K562 (cell line): ENCODE measurements at regions not wholly inside any gene's neighbourhood (a gene's known extent, or its start where the extent isn't known, plus 50 kb on each side); places are given as distances from the start of the nearest gene placed in this dataset.
A peak's percentile ranks its signal among the peaks of the same experiment; 100 is the strongest.

Experiments used
- CAMTA2 ChIP-seq: fragments of 250-450 bp; sonication (Bioruptor Pico); conservative IDR thresholded peaks from 2 replicates; pipeline ENCODE4 v1.5.1; 2022
- CEBPZ ChIP-seq: fragments of 150-350 bp; IDR thresholded peaks from 2 replicates; pipeline ENCODE4 v1.6.1; 2014; ENCODE audit warnings: low read depth, mild to moderate bottlenecking, low read length, borderline replicate concordance
- CXXC5 ChIP-seq: fragments of 250-450 bp; sonication (Bioruptor Pico); IDR thresholded peaks from 2 replicates; pipeline ENCODE4 v1.8.0; 2022; ENCODE audit warnings: inconsistent platforms, mild to moderate bottlenecking, moderate library complexity
- FOXJ2 ChIP-seq: fragments of 200-800 bp; sonication (Bioruptor generic); IDR thresholded peaks from 2 replicates; pipeline ENCODE4 v1.6.1; 2016; ENCODE audit warnings: missing genetic modification characterization, missing compliant biosample characterization
- GTF2F1 ChIP-seq: IDR thresholded peaks from 2 replicates; pipeline ENCODE4 v1.6.1; 2011; ENCODE audit warnings: low read depth, low read length, improper control_type of control experiment
- HNRNPK ChIP-seq: fragments of 200-400 bp; formaldehyde crosslinking; IDR thresholded peaks from one replicate; pipeline ENCODE4 v1.6.1; 2018; ENCODE audit warnings: mild to moderate bottlenecking, low read depth, low read length; ENCODE audit not compliant: poor library complexity, severe bottlenecking
- IFI16 ChIP-seq: fragments of 250-450 bp; sonication (Bioruptor Pico); IDR thresholded peaks from 2 replicates; pipeline ENCODE4 v2.1.2; 2022; ENCODE audit warnings: mild to moderate bottlenecking, inconsistent platforms
- KAT2B ChIP-seq: IDR thresholded peaks from one replicate; pipeline ENCODE4 v1.6.1; 2012; ENCODE audit warnings: low read depth, mild to moderate bottlenecking, control low read depth, inconsistent platforms, low read length, moderate library complexity
- KDM4B ChIP-seq, 2 experiments: fragments of 450-650 bp in 1 of 2; sonication (generic) in 1 of 2; IDR thresholded peaks; 2 replicates each; pipeline ENCODE4 v1.6.1; 2016 to 2017; ENCODE audit warnings: borderline replicate concordance in 2 of 2, antibody characterized with exemption in 1 of 2, low read depth in 1 of 2, mild to moderate bottlenecking in 1 of 2
- MAFF ChIP-seq: IDR thresholded peaks from 2 replicates; pipeline ENCODE4 v1.6.1; 2012; ENCODE audit warnings: low read length, improper control_type of control experiment
- MEF2D ChIP-seq: conservative IDR thresholded peaks from 2 replicates; pipeline ENCODE4 v1.6.1; 2016; ENCODE audit warnings: low read depth, missing genetic modification characterization, missing compliant biosample characterization
- NCOA1 ChIP-seq: fragments of 450-650 bp; IDR thresholded peaks from 2 replicates; pipeline ENCODE4 v1.6.1; 2016; ENCODE audit warnings: low read depth
- RB1 ChIP-seq: fragments of 450-650 bp; IDR thresholded peaks from 2 replicates; pipeline ENCODE4 v1.6.1; 2017; ENCODE audit warnings: low read depth, mild to moderate bottlenecking
- SIN3A ChIP-seq, 2 experiments: fragments of 150-350 bp in 1 of 2; IDR thresholded peaks; 2 replicates each; pipeline ENCODE4 v1.6.1; 2011 to 2016; ENCODE audit warnings: borderline replicate concordance in 2 of 2, low read depth in 2 of 2, low read length in 2 of 2, mild to moderate bottlenecking in 2 of 2, moderate library complexity in 2 of 2; ENCODE audit not compliant: control insufficient read depth in 1 of 2
- XRCC4 ChIP-seq: IDR thresholded peaks from one replicate; pipeline ENCODE4 v1.6.1; 2011; ENCODE audit not compliant: insufficient read depth, insufficient read length; ENCODE audit errors: extremely low read depth
- ZNF134 ChIP-seq: fragments of 250-450 bp; sonication (Bioruptor Pico); conservative IDR thresholded peaks from 2 replicates; pipeline ENCODE4 v1.4.0; 2020
- ZNF217 ChIP-seq: sonication (generic); formaldehyde crosslinking; IDR thresholded peaks from 2 replicates; pipeline ENCODE4 v1.8.0; 2022; ENCODE audit warnings: mild to moderate bottlenecking, missing genetic modification reagents
- ZNF282 ChIP-seq: sonication (generic); formaldehyde crosslinking; IDR thresholded peaks from 2 replicates; pipeline ENCODE4 v1.8.1; 2023; ENCODE audit warnings: missing genetic modification reagents
- ZNF3 ChIP-seq: fragments of 250-450 bp; sonication (Bioruptor Pico); IDR thresholded peaks from 2 replicates; pipeline ENCODE4 v1.5.0; 2021; ENCODE audit warnings: mild to moderate bottlenecking, moderate library complexity
- ZNF707 ChIP-seq: fragments of 250-450 bp; sonication (Bioruptor Pico); conservative IDR thresholded peaks from 2 replicates; pipeline ENCODE4 v1.8.0; 2022; ENCODE audit warnings: inconsistent platforms, mild to moderate bottlenecking, moderate library complexity
- TF ChIP-seq, protein P1 (sequence below): fragments of 450-650 bp; formaldehyde crosslinking; conservative IDR thresholded peaks from 2 replicates; pipeline ENCODE4 v1.4.0; 2022; ENCODE audit warnings: mild to moderate bottlenecking, missing genetic modification characterization
- TF ChIP-seq, protein P2 (sequence below): fragments of 450-650 bp; IDR thresholded peaks from 2 replicates; pipeline ENCODE4 v1.6.1; 2016; ENCODE audit warnings: missing biosample characterization, missing genetic modification characterization
- TF ChIP-seq, protein P3 (sequence below): sonication (generic); formaldehyde crosslinking; IDR thresholded peaks from 2 replicates; pipeline ENCODE4 v1.4.0; 2020; ENCODE audit warnings: mild to moderate bottlenecking, missing genetic modification reagents

DNA sequence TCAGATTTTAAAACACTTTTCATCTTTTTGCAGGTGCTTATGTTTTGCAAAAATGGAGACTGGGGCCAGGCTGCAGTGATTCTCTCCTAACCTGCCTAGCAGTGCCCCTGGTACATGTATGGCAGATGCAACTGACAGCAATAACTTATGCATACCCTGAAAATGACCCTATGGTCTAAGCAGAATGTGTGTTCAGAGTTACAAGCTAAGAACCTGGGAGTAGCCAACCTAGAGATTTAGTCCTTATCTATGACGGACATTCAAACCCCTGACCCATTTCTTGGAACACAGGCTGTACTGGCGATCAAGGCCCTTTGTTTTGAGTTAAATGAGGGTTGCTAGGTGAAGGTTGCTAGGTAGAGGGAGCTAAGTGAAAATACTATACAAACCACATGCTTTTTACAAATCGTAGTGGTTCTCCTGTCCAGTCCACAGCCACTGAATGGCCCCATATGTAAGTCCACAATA is 184.9 kb upstream of the SESN3 start (continued):
- no peak for TF ChIP-seq ZNF707
- TF ChIP-seq CEBPZ, result no peak
- no peak for TF ChIP-seq ZNF282 (CRISPR knock-in tag)
- peak; percentile 100 for TF ChIP-seq FOXJ2
- TF ChIP-seq HNRNPK, result no peak
- no peak for TF ChIP-seq IFI16
- no peak for TF ChIP-seq MAFF
- no peak for TF ChIP-seq ZNF134 (CRISPR knock-in tag)
- TF ChIP-seq, protein P1, sequence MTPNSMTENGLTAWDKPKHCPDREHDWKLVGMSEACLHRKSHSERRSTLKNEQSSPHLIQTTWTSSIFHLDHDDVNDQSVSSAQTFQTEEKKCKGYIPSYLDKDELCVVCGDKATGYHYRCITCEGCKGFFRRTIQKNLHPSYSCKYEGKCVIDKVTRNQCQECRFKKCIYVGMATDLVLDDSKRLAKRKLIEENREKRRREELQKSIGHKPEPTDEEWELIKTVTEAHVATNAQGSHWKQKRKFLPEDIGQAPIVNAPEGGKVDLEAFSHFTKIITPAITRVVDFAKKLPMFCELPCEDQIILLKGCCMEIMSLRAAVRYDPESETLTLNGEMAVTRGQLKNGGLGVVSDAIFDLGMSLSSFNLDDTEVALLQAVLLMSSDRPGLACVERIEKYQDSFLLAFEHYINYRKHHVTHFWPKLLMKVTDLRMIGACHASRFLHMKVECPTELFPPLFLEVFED (CRISPR knock-in tag), result no peak
- no peak for TF ChIP-seq SIN3A (IDR thresholded peaks at IDR 0.05; ENCODE audit: borderline replicate concordance in 2 of 2, control insufficient read depth in 1 of 2, low read depth in 2 of 2, low read length in 2 of 2)
- no peak for TF ChIP-seq ZNF3 (CRISPR knock-in tag)
- TF ChIP-seq RB1, result no peak
- TF ChIP-seq KAT2B, result no peak
- no peak for TF ChIP-seq XRCC4
- no peak for TF ChIP-seq GTF2F1
- TF ChIP-seq MEF2D (tag), result no peak
- TF ChIP-seq, protein P2, sequence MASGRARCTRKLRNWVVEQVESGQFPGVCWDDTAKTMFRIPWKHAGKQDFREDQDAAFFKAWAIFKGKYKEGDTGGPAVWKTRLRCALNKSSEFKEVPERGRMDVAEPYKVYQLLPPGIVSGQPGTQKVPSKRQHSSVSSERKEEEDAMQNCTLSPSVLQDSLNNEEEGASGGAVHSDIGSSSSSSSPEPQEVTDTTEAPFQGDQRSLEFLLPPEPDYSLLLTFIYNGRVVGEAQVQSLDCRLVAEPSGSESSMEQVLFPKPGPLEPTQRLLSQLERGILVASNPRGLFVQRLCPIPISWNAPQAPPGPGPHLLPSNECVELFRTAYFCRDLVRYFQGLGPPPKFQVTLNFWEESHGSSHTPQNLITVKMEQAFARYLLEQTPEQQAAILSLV, result no peak
- peak; percentile 68 for TF ChIP-seq CXXC5
- TF ChIP-seq CAMTA2, result no peak
- TF ChIP-seq, protein P3, sequence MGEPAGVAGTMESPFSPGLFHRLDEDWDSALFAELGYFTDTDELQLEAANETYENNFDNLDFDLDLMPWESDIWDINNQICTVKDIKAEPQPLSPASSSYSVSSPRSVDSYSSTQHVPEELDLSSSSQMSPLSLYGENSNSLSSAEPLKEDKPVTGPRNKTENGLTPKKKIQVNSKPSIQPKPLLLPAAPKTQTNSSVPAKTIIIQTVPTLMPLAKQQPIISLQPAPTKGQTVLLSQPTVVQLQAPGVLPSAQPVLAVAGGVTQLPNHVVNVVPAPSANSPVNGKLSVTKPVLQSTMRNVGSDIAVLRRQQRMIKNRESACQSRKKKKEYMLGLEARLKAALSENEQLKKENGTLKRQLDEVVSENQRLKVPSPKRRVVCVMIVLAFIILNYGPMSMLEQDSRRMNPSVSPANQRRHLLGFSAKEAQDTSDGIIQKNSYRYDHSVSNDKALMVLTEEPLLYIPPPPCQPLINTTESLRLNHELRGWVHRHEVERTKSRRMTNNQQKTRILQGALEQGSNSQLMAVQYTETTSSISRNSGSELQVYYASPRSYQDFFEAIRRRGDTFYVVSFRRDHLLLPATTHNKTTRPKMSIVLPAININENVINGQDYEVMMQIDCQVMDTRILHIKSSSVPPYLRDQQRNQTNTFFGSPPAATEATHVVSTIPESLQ (CRISPR knock-in tag), result no peak
- 0 out of 2 replicates have a peak, but pooled peaks have one; percentile 33 for TF ChIP-seq NCOA1
- no peak for TF ChIP-seq KDM4B (IDR thresholded peaks at IDR 0.05; ENCODE audit: borderline replicate concordance in 2 of 2, low read depth in 1 of 2)
- no peak for TF ChIP-seq ZNF217 (CRISPR knock-in tag)
